Ramos (cell line): ENCODE measurements at regions not wholly inside any gene's neighbourhood (a gene's known extent, or its start where the extent isn't known, plus 50 kb on each side); places are given as distances from the start of the nearest gene placed in this dataset.

Experiments
- in situ Hi-C: fragments of 300-500 bp; cut with MboI; formaldehyde crosslinking; loops from one replicate; pipeline ENCODE4 v1.14.3; 2022; ENCODE audit warnings: low sequenced_read_pairs; ENCODE audit not compliant: unreplicated experiment

DNA sequence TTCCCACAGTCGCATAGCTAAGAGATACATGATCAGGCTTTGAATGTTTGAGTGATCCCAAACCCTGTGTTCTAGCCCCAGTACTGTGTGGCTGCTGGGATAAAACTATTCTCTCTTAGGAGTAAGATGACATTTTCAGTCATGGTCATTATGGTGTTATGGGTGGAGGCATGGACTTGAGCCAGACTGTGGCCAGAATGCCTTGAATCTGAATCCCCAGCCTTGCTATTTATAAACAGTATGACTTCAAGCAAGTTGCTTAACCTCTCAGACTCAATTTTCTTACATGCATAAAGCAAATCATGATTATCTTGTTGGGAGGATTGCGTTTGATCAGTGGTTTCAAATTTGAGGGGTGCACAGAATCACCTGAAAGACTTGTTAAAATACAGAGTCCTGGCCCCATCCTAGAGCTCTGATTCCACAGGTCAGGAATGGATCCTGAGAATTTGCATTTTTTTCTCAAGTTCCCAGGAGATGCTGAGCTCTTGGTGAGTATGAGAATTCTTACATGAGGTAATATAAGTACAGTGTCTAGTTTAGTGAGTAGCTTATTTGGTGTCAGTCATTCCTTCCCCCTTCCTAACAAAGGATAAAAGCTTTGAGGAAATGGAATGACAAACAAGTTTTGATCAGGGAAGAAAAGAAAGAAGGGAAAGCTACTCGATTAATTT, 571.7 kb downstream of the METTL15 start:
- in situ Hi-C loops: no loop called here

- in situ Hi-C loops: no loop called here
Observed at GRCh38 chr11:28677721-28678120, 569.5 kb downstream of the METTL15 start.

- in situ Hi-C loops: no loop called here
Observed at GRCh38 chr11:28675183-28675582, 567.0 kb downstream of the METTL15 start.

GRCh38 chr11:28674433-28675103, 566.4 kb downstream of the METTL15 start:
- in situ Hi-C loops: no loop called here

DNA sequence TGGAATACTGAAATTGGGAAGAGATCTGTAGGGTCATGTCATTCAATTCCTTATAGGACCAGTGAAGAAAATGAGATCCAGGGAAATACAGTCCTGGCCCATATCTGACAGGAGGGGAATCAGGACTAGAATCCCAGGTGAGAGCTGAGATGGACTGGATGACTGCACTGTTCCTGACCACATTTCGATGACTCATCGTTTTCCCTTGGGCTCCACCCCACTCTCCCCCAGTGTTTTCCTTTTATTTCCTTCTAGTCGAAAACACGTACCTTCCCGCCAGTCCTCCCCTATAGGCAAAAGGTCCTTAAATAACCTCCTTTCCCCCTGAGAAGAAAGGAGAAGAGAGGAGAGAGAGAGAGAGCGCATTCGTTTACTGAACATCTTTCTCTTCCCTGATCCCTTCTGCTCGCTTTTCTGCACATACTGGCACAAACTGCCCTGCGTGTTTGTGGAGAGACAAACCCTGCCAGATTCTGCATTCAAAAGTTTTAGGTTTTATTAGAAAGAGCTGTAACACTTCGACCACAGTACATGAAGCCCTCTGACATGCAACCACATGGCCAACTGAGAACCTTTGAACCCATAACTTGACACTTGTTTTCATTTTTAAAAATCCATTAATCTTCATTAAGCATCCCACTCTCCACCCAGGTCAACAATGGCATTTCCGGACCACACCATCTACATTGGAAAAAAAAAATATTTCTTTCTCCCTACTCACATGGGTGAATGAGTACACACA, 565.7 kb downstream of the METTL15 start:
- in situ Hi-C loops: no loop called here

DNA sequence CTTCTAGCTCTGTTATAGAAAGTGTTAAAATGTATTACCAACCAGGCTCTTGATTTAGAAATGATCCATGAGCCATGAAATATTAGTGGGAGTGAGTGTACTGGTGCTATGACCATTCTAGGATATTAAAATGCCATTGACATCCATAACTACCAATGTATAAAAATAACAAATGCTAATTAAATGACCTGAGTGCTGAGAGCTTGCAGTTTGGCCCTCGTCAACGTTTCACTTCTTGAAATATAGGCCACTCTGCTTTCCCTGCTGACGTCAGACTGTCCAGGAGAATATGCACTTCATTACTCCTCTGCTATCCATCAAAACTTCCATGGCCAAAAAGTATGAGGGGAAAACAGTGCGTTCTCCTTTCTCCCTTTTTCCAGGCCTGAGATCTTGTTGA, 563.1 kb downstream of the METTL15 start:
- in situ Hi-C loops: no loop called here

DNA sequence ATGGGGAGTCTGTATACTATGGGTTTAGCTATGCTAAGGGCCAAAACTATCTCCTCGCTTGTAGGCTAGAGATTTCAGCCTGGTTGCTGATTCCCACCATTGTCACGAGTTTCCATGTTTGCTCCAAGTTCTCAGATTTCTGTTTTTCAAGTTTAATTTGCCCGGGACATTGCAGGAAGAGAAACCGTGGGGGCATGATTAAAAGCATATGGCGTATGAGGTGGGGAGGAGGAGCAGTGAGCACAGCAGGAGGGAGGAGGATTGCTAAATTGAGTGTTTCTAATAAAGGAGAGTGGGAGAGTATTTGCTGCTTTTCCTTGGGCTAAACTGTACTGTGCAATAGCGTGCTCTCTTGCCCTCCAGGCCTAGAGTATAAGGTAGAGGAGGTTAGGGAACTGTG, 558.4 kb downstream of the METTL15 start:
- in situ Hi-C loops: no loop called here

DNA sequence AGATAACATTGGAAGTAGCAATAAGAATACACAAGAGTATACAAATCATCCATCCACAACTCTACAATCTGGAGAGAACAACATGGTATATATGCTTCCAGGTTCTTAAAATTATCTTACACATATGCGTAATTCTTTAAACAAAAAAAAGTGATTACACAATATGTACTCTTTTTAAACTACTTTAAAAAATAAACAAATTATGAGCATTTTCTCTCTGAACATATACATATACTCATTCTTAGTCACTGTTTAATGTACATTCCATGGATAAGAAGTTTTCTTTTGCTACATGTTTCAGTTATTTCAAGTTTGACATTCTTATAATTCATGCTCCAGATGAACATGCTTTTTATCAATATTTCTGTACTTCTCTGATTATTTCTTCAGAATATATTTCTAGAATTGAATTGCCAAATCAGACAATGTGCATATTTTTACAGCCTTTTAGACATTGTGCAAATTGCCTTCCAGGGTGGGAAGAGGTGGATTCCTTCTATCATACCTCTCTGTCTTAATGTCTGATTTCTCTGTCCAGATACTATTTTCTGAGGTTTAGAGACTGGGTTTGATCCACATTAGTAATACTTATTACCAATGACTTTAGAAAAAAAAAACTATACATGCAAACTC, 551.6 kb downstream of the METTL15 start:
- in situ Hi-C loops: no loop called here

DNA sequence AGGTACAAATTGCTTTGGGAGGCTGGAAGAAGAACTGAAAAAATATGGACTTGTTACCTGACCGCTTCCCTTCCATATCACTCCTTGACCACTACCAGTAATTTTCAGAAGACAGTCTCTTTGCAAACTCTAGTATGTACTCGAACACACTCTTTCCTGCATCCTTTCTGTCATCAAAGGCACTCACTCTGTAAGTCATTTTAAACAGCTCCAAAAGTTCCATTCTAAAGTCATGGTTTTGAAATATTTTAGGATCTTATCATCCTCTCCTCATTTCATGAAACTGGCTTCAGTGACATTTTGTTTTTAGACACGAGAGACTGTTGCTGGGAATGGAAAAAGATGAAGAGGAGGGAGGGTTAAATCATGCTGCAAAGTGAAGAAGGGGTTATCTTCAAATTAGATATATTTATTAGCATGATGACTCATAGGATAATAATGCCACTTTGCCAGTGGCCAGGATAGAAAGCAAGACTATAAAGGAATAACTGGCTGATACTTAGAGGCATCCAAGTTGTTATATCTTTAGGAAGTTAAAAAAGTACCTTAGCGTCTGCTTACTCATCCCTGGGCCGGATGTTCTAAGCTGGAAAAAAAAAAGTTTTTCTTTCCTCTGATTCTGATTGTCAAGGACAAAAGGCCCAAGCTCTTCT, 549.3 kb downstream of the METTL15 start:
- in situ Hi-C loops: no loop called here

DNA sequence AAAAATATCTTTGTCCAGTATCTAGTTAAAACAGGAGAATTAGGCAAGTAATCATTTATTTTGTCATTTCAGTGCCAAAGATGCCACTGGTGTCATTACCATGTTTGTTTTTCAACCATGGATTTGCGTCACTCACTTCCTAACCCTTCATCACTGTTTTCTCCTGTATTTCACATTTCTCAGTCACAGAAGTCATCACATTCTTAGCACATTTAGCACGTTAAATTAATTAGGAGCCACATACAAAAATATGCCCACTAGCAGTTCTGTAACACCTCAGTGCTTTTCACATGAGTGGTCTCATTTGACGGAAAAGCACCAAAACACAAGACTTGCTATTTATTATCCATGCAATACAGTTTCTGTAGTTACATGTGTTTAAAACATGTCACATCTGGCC, 546.0 kb downstream of the METTL15 start:
- in situ Hi-C loops: no loop called here

- in situ Hi-C loops: no loop called here
Observed at GRCh38 chr11:28649922-28650321, 541.7 kb downstream of the METTL15 start.

DNA sequence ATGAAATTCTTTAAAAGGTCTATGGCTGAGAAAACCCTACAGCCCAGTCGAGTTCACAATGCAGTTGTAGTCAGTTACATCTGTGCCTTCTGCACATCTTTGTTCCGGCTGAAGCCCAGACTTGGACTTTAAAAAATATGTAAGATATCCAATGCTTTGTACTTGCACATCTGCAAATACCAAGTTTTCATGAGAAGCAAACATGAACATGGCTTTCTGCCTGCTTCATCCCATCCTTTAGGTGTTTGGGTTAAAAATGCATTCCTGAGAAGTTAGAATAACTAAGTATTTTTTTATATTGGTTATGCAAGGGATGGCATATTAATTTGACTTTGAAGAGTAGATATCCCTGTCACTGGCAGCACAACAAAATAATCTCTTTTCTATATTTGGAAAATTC, 528.4 kb downstream of the METTL15 start:
- in situ Hi-C loops: no loop called here

DNA sequence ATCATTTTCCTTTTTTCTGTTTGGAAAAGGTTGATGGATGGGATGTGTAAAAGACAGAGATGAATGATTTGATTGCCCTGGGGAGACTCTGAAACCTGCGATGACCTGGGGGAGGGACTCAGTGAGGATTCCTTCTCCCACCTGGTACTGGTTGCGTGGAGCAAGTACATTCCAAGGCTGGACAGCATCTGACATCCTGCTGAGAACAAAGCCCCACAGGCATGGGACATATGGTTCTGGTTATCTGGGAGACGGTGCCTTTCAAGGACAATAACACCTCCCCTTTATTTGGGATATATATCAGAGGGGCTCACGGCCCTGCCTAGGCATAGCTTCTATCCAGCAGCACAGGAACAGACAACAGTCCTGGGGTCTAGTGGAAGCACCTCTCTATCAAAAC, 527.8 kb downstream of the METTL15 start:
- in situ Hi-C loops: no loop called here

- in situ Hi-C loops: no loop called here
Observed at GRCh38 chr11:28632338-28632737, 524.1 kb downstream of the METTL15 start.

DNA sequence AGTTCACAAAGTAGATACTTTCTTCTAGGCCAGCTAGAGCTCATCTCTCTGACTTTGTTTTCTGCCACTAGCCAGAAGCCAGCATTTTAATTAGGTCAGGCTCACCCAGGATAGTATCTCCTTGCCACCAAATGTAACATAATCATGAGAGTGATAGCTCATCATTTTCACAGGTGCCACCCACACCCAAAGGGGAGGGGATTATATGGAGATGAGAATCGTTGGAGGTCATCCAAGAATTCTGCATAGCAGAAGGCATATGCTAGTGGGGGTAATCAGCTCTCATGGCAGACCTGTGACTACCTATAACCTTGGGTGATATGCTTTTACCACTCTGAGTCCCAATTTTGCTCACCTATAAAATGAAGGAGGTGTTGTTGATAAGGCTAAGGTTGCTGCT, 523.0 kb downstream of the METTL15 start:
- in situ Hi-C loops: no loop called here

- in situ Hi-C loops: no loop called here
Observed at GRCh38 chr11:28629235-28629634, 521.0 kb downstream of the METTL15 start.

DNA sequence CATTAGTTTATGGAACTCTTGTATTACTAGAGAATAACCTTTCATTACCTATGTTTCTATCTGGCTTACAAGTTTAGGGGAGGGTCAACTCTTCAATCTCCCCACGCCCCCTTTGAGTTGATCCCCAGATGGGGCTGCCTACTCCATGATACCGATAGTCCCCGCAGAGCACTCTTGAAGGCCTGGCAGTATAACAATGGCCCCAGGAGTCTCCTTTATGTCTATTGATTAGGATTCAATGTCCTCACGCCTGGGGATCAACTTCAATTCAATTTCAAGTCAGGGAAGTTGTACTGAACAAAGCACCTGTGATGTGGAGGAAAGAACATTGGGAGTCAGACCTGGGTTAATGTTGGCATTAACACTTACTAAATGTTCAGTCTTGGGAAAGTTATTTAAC, 520.2 kb downstream of the METTL15 start:
- in situ Hi-C loops: no loop called here

GRCh38 chr11:28627690-28628255, 519.6 kb downstream of the METTL15 start:
- in situ Hi-C loops: no loop called here

- in situ Hi-C loops: no loop called here
Observed at GRCh38 chr11:28625532-28625931, 517.3 kb downstream of the METTL15 start.

DNA sequence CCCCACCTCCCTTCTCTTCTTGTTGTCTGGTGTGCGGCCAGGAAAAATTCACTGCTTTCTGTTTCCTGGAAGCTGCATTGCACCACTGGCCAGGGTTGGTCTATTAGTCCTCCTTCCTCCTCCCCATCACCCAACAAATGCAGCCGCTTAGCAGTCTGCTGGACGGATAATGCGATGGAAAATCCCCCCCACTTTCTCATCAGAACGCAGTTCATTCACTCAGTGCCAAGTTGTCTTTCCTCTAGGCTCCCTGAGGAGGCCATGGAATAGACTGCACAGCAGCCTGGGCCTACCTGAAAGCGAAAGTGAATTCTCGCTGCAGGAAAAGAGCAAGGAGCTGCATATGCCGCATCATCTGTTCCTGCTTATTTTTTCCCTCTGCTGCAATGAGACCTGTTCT, 513.6 kb downstream of the METTL15 start:
- in situ Hi-C loops: no loop called here
